Endothelial cell of umbilical vein (primary cell): ENCODE measurements at regions not wholly inside any gene's neighbourhood (a gene's known extent, or its start where the extent isn't known, plus 50 kb on each side); places are given as distances from the start of the nearest gene placed in this dataset.

Source experiments
- BruUV-seq: library from RNA; stranded (reverse); fragments of 400-500 nt; replicated peaks from 2 replicates; lab custom pipeline; 2021; lab: Mats Ljungman, UMichigan
- CTCF ChIA-PET: fragments of 300-600, 350-600 bp; sonication (Branson Sonifier 250); formaldehyde crosslinking; loops from one replicate; lab custom pipeline; 2021; ENCODE audit warnings: antibody characterized with exemption, inconsistent platforms; lab: Charles Lee
- POLR2A ChIA-PET: fragments of 300-600, 350-600 bp; sonication (Branson Sonifier 250); formaldehyde crosslinking; loops from one replicate; lab custom pipeline; 2021; ENCODE audit warnings: antibody characterized with exemption, inconsistent platforms; lab: Charles Lee
- DNase-seq: peaks from one replicate; pipeline ENCODE4 v3.0.0-alpha.2; 2011; ENCODE audit warnings: low read depth, low spot score
- FAIRE-seq: peaks from 2 replicates; lab custom pipeline; 2011; peaks lifted over from hg19 to GRCh38; lab: Jason Lieb, UNC
- H2AFZ ChIP-seq: 2 replicates; pipeline ENCODE4 v1.6.0; 2012; ENCODE audit warnings: low read depth, low read length, control low read depth, inconsistent platforms
- H3K27ac ChIP-seq: 2 replicates; pipeline ENCODE4 v1.5.1; 2011; ENCODE audit warnings: low read depth, mild to moderate bottlenecking, control low read depth, low read length, moderate library complexity; ENCODE audit not compliant: insufficient read depth
- H3K27me3 ChIP-seq, 2 experiments: 2 replicates each; pipeline versions ENCODE4 v1.6.0 to v1.6.1; 2011; ENCODE audit warnings: low read length in 2 of 2, mixed read lengths in 1 of 2; ENCODE audit not compliant: control insufficient read depth in 2 of 2, insufficient read depth in 2 of 2
- H3K36me3 ChIP-seq, 2 experiments: 2 replicates in 1 of 2; 3 replicates in 1 of 2; pipeline ENCODE4 v1.5.1; 2011; ENCODE audit warnings: low read length in 2 of 2, mild to moderate bottlenecking in 1 of 2, moderate library complexity in 1 of 2; ENCODE audit not compliant: control insufficient read depth in 2 of 2, insufficient read depth in 2 of 2; ENCODE audit errors: extremely low read depth in 1 of 2
- H3K4me1 ChIP-seq: 3 replicates; pipeline ENCODE4 v1.5.1; 2011; ENCODE audit warnings: mild to moderate bottlenecking, low read length; ENCODE audit not compliant: control insufficient read depth, insufficient read depth; ENCODE audit errors: extremely low read depth
- H3K4me2 ChIP-seq: 2 replicates; pipeline ENCODE4 v1.6.1; 2011; ENCODE audit warnings: low read length, control low read depth, mixed read lengths; ENCODE audit not compliant: insufficient read depth
- H3K4me3 ChIP-seq, 3 experiments: fragments of 200-600 bp in 1 of 3; sonication (generic), shearing (Covaris generic) in 1 of 3; replicated peaks in 1 of 3; 2 replicates each; pipeline ENCODE4 v1.5.1; 2011 to 2016; ENCODE audit warnings: control low read depth in 3 of 3, low read length in 3 of 3, mild to moderate bottlenecking in 2 of 3, inconsistent platforms in 1 of 3, low read depth in 1 of 3, moderate library complexity in 1 of 3; ENCODE audit not compliant: insufficient read depth in 1 of 3
- H3K79me2 ChIP-seq: 2 replicates; pipeline ENCODE4 v1.6.0; 2012; ENCODE audit warnings: low read length, inconsistent platforms; ENCODE audit not compliant: control insufficient read depth, insufficient read depth
- H3K9ac ChIP-seq: replicated peaks from 2 replicates; pipeline ENCODE3; 2011; ENCODE audit warnings: low read length, control low read depth; ENCODE audit not compliant: insufficient read depth; ENCODE audit errors: extremely low read depth
- H3K9me1 ChIP-seq: replicated peaks from 3 replicates; pipeline ENCODE4 v1.6.0; 2011; ENCODE audit warnings: mild to moderate bottlenecking, low read length; ENCODE audit not compliant: control insufficient read depth, insufficient read depth; ENCODE audit errors: extremely low read depth
- H3K9me3 ChIP-seq: replicated peaks from 2 replicates; pipeline ENCODE4 v1.5.1; 2012; ENCODE audit warnings: low read length, inconsistent platforms; ENCODE audit not compliant: control insufficient read depth, insufficient read depth
- H4K20me1 ChIP-seq: replicated peaks from 2 replicates; pipeline ENCODE3; 2011; ENCODE audit warnings: mild to moderate bottlenecking, low read length; ENCODE audit not compliant: control insufficient read depth, insufficient read depth; ENCODE audit errors: extremely low read depth
- EZH2 ChIP-seq: IDR thresholded peaks from 2 replicates; pipeline ENCODE4 v1.6.1; 2012; ENCODE audit warnings: borderline replicate concordance, low read depth, mild to moderate bottlenecking, moderate library complexity, low read length, inconsistent platforms; ENCODE audit not compliant: severe bottlenecking
- FOS ChIP-seq: IDR thresholded peaks from 2 replicates; pipeline ENCODE4 v1.6.1; 2011; ENCODE audit warnings: mild to moderate bottlenecking, low read length, moderate library complexity, borderline replicate concordance; ENCODE audit not compliant: insufficient read depth
- GATA2 ChIP-seq: IDR thresholded peaks from 2 replicates; pipeline ENCODE4 v1.7.0; 2011; ENCODE audit warnings: low read depth, mild to moderate bottlenecking, moderate library complexity, mixed read lengths, low read length; ENCODE audit not compliant: insufficient read length, insufficient read depth
- JUN ChIP-seq: IDR thresholded peaks from 2 replicates; pipeline ENCODE4 v1.6.1; 2011; ENCODE audit warnings: borderline replicate concordance, low read depth; ENCODE audit not compliant: insufficient read length, insufficient read depth
- MYC ChIP-seq: IDR thresholded peaks from one replicate; pipeline ENCODE4 v1.6.1; 2011; ENCODE audit warnings: mild to moderate bottlenecking, low read depth, low read length
- POLR2A ChIP-seq: IDR thresholded peaks from 2 replicates; pipeline ENCODE4 v1.6.1; 2012; ENCODE audit warnings: low read depth, mild to moderate bottlenecking, control low read depth, low read length
- POLR2AphosphoS5 ChIP-seq: IDR thresholded peaks from 2 replicates; pipeline ENCODE4 v1.6.1; 2012; ENCODE audit warnings: low read depth, mild to moderate bottlenecking, control low read depth, low read length, moderate library complexity; ENCODE audit not compliant: insufficient read depth
- dilution Hi-C: fragments of 300-500 bp; cut with MboI; formaldehyde crosslinking; loops from one replicate; pipeline ENCODE4 v1.15.0; 2019; ENCODE audit warnings: low sequenced_read_pairs; ENCODE audit not compliant: extremely low pct_ligation_motif_present
- intact Hi-C: fragments of 100-400 bp; cut with micrococcal nuclease; formaldehyde crosslinking; loops from one replicate; pipeline ENCODE4 v1.10.0; 2022
- TF ChIP-seq, protein P1 (sequence below), 2 donors: IDR thresholded peaks; 1 replicate in 1 of 2; 2 replicates in 1 of 2; pipeline ENCODE4 v1.5.1; 2011; ENCODE audit warnings: low read length in 2 of 2, mild to moderate bottlenecking in 2 of 2, moderate library complexity in 2 of 2, control low read depth in 1 of 2, inconsistent platforms in 1 of 2, low read depth in 1 of 2; ENCODE audit not compliant: insufficient read depth in 1 of 2; ENCODE audit errors: extremely low read depth in 1 of 2
- TF ChIP-seq, protein P2 (sequence below): IDR thresholded peaks from 2 replicates; pipeline ENCODE4 v1.6.1; 2011; ENCODE audit not compliant: insufficient read depth, insufficient read length

DNA sequence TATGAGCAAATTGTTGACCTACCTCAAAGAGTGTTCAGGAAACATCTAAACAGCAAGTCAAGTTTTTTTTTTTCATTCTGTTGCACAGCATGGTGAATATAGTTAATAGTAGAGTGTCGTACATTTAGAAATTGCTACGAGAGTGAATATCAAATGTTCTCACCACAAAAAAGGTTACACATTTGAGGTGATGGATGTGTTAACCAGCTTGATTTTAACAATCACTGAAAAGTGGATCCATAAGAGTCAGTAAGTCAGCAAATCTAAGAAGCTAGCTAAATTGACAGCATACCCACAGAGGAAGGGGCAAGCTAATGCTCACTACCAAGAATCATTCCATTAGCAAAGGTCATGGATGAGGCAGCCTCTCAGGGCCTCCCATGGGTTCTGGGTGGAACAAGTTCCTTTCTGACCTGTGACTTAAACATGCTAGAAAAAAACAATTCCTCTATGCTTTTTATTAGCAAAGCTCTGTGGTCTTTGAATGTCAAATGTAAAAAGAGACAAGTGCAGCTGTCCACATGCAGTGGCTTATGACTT, 235.4 kb upstream of the CCDC179 start:
- DNase-seq: no peak
- no peaks in the 10 kb centered on the region for H3K4me1 ChIP-seq
- H3K27ac ChIP-seq: no peak overlapping the region
- H3K4me3 ChIP-seq: no peak overlapping the region
- ChIA-PET CTCF (interaction anchor here (0.8 kb wide), 1 partner anchor 18 kb away, joined by 3 read pairs; no protein-coding TSS in a partner anchor), POLR2A (no interaction called here)
- H3K4me2 ChIP-seq: no peak overlapping the region
- dilution Hi-C loops: no loop called here
- BruUV-seq: no TSS peak
- no peaks in the 10 kb centered on the region for H4K20me1 ChIP-seq
- H3K9ac ChIP-seq: no peak overlapping the region
- H3K9me1 ChIP-seq: no peaks in the 10 kb centered on the region
- no peaks in the 10 kb centered on the region for H3K27me3 ChIP-seq
- intact Hi-C loops: no loop called here
- no peak for FAIRE-seq
- TF ChIP-seq MYC: no peak
- no peak for TF ChIP-seq POLR2AphosphoS5
- no peak for TF ChIP-seq GATA2
- TF ChIP-seq FOS: no peak
- TF ChIP-seq JUN: no peak
- TF ChIP-seq, protein P1, sequence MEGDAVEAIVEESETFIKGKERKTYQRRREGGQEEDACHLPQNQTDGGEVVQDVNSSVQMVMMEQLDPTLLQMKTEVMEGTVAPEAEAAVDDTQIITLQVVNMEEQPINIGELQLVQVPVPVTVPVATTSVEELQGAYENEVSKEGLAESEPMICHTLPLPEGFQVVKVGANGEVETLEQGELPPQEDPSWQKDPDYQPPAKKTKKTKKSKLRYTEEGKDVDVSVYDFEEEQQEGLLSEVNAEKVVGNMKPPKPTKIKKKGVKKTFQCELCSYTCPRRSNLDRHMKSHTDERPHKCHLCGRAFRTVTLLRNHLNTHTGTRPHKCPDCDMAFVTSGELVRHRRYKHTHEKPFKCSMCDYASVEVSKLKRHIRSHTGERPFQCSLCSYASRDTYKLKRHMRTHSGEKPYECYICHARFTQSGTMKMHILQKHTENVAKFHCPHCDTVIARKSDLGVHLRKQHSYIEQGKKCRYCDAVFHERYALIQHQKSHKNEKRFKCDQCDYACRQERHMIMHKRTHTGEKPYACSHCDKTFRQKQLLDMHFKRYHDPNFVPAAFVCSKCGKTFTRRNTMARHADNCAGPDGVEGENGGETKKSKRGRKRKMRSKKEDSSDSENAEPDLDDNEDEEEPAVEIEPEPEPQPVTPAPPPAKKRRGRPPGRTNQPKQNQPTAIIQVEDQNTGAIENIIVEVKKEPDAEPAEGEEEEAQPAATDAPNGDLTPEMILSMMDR (IDR thresholded peaks at IDR 0.05; ENCODE audit: extremely low read depth in 1 of 2, insufficient read depth in 1 of 2, low read depth in 1 of 2, low read length in 2 of 2): no peak
- TF ChIP-seq, protein P2, sequence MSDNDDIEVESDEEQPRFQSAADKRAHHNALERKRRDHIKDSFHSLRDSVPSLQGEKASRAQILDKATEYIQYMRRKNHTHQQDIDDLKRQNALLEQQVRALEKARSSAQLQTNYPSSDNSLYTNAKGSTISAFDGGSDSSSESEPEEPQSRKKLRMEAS: no peak
- no peak for TF ChIP-seq POLR2A
- no peak for TF ChIP-seq EZH2
- H3K36me3 ChIP-seq: no peaks in the 10 kb centered on the region
- no peak overlapping the region for H2AFZ ChIP-seq
- H3K79me2 ChIP-seq: no peaks in the 10 kb centered on the region
- H3K9me3 ChIP-seq: no peaks in the 10 kb centered on the region
